ENCODE measurements at regions not wholly inside any gene's neighbourhood (a gene's known extent, or its start where the extent isn't known, plus 50 kb on each side); places are given as distances from the start of the nearest gene placed in this dataset.

- Histone ChIP-seq H3K27ac (ENCODE audit: low read length) (no peak overlapping the region), H3K36me3 (ENCODE audit: control insufficient read depth in 1 of 2, insufficient read depth in 2 of 2, low read length in 2 of 2) (no peaks in the 10 kb centered on the region), H3K9me3 (ENCODE audit: control insufficient read depth in 1 of 2, low read length in 2 of 2) (peaks cover 0 to 2% of the 10 kb centered on the region in 2 donors), H3K4me1 (ENCODE audit: control insufficient read depth in 1 of 2, insufficient read depth in 2 of 2, low read length in 2 of 2) (no peaks in the 10 kb centered on the region), H3K4me3 (ENCODE audit: low read depth in 1 of 2, low read length in 2 of 2) (no peak overlapping the region), H3K27me3 (ENCODE audit: low read depth, low read length) (no peaks in the 10 kb centered on the region)
Observed at GRCh38 chr3:152695840-152696239, 139.1 kb upstream of the P2RY1 start.

DNA sequence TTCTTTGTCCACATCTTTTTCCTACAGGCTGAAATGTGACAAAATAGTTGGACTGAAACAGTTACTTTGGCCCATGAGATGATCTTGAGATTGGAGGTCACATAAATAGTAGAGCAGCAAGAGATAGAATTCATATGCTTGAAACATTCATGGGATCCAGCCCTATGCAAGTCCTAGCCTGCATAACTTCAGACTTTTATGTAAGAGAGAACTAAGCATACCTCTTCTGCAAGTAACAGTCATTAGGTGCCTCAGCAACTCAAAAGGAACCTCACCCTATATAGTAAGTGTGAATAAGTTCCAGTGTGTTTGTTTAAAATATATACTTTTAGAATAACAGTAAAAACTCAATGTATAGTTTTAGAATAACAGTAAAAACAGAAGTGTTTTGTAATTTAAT is 138.0 kb upstream of the P2RY1 start:
- Histone ChIP-seq H3K4me1 (ENCODE audit: control insufficient read depth in 1 of 2, insufficient read depth in 2 of 2, low read length in 2 of 2) (no peaks in the 10 kb centered on the region), H3K9me3 (ENCODE audit: control insufficient read depth in 1 of 2, low read length in 2 of 2) (peaks cover 0 to 2% of the 10 kb centered on the region in 2 donors), H3K27me3 (ENCODE audit: low read depth, low read length) (no peaks in the 10 kb centered on the region), H3K4me3 (ENCODE audit: low read depth in 1 of 2, low read length in 2 of 2) (no peak overlapping the region), H3K27ac (ENCODE audit: low read length) (no peak overlapping the region), H3K36me3 (ENCODE audit: control insufficient read depth in 1 of 2, insufficient read depth in 2 of 2, low read length in 2 of 2) (no peaks in the 10 kb centered on the region)

DNA sequence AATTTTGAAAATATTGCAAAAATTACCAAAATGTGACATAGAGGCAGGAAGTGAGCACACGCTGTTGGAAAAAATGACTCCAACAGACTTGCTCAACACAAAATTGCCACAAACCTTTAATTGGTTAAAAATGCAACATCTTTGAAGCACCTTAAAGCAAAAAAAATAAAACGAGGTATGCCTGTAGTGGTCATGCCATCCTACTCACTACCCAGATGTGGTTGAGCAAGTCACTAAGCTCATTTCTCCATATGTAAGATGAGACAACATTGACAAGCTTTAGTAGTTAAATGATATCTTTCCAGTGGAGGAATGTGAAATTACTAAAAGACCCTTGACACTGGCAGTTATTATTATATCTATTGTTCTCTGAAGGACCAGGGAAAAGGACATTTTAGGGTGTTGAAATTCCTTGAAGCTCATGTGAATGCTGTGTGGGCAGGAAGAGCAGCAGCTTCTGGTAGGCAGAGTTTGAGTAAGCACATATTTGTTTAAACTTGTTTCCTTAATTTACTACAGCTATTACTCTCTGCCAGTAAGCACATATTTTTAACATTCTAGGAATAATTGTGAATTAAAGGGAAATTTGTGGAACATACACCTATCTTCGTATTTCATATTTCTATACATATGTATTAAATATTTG is 131.6 kb upstream of the P2RY1 start:
- no peak overlapping the region for H3K27ac ChIP-seq (ENCODE audit: low read length)
- H3K4me1 ChIP-seq (ENCODE audit: control insufficient read depth in 1 of 2, insufficient read depth in 2 of 2, low read length in 2 of 2): no peaks in the 10 kb centered on the region
- no peaks in the 10 kb centered on the region for H3K27me3 ChIP-seq (ENCODE audit: low read depth, low read length)

DNA sequence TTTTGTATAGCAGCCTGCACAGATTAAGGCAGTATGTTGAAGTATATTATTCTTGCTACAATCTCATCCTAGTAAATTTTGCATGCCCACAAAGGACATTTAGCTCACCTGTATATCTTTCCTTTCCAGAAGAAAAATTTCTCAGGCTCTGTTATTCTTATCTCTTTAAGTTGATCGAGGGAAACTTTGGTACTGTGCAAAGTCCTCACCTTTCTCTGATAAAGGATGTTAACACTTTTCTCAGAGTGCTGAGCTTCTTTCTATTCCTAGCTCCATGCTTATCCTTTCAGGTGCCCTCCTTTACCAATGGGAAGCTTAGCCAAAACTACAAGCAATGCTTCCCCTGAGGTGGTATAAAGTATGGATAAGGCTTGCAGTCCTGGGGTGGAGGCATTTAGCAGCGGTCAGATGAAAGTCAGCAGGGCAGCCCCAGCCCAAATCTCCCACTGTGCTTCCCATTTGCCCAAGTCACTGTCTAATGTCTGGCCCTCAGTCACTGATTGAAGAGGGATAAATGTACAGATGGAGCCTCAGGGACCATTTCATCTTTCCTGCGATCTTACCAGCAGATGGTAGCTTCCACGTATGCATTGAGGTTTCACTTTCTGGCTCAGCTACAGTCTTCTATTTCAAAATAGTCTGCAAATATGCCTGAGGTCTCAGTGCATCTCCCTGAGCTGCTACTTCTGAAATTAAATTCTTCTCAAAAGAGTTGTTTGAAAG is 127.8 kb upstream of the P2RY1 start:
- Histone ChIP-seq H3K27me3 (ENCODE audit: low read depth, low read length) (no peaks in the 10 kb centered on the region), H3K4me3 (ENCODE audit: low read depth in 1 of 2, low read length in 2 of 2) (no peak overlapping the region), H3K27ac (ENCODE audit: low read length) (no peak overlapping the region), H3K9me3 (ENCODE audit: control insufficient read depth in 1 of 2, low read length in 2 of 2) (no peaks in the 10 kb centered on the region), H3K36me3 (ENCODE audit: control insufficient read depth in 1 of 2, insufficient read depth in 2 of 2, low read length in 2 of 2) (no peaks in the 10 kb centered on the region), H3K4me1 (ENCODE audit: control insufficient read depth in 1 of 2, insufficient read depth in 2 of 2, low read length in 2 of 2) (no peaks in the 10 kb centered on the region)

More for the DNA sequence above, 131.6 kb upstream of the P2RY1 start:
- Histone ChIP-seq H3K9me3 (ENCODE audit: control insufficient read depth in 1 of 2, low read length in 2 of 2) (no peaks in the 10 kb centered on the region), H3K36me3 (ENCODE audit: control insufficient read depth in 1 of 2, insufficient read depth in 2 of 2, low read length in 2 of 2) (no peaks in the 10 kb centered on the region), H3K4me3 (ENCODE audit: low read depth in 1 of 2, low read length in 2 of 2) (no peak overlapping the region)

GRCh38 chr3:152709659-152710058 is 125.3 kb upstream of the P2RY1 start:
- H3K27me3 ChIP-seq (ENCODE audit: low read depth, low read length): no peaks in the 10 kb centered on the region
- H3K4me3 ChIP-seq (ENCODE audit: low read depth in 1 of 2, low read length in 2 of 2): no peak overlapping the region

GRCh38 chr3:152710549-152710948 is 124.4 kb upstream of the P2RY1 start:
- H3K27me3 ChIP-seq (ENCODE audit: low read depth, low read length): no peaks in the 10 kb centered on the region

More at GRCh38 chr3:152709659-152710058, 125.3 kb upstream of the P2RY1 start:
- no peak overlapping the region for H3K27ac ChIP-seq (ENCODE audit: low read length)
- no peaks in the 10 kb centered on the region for H3K4me1 ChIP-seq (ENCODE audit: control insufficient read depth in 1 of 2, insufficient read depth in 2 of 2, low read length in 2 of 2)
- no peaks in the 10 kb centered on the region for H3K36me3 ChIP-seq (ENCODE audit: control insufficient read depth in 1 of 2, insufficient read depth in 2 of 2, low read length in 2 of 2)
- no peaks in the 10 kb centered on the region for H3K9me3 ChIP-seq (ENCODE audit: control insufficient read depth in 1 of 2, low read length in 2 of 2)

GRCh38 chr3:152713989-152714388 is 120.9 kb upstream of the P2RY1 start:
- H3K36me3 ChIP-seq (ENCODE audit: control insufficient read depth in 1 of 2, insufficient read depth in 2 of 2, low read length in 2 of 2): no peaks in the 10 kb centered on the region
- H3K4me1 ChIP-seq (ENCODE audit: control insufficient read depth in 1 of 2, insufficient read depth in 2 of 2, low read length in 2 of 2): no peaks in the 10 kb centered on the region
- no peak overlapping the region for H3K27ac ChIP-seq (ENCODE audit: low read length)
- no peak overlapping the region for H3K4me3 ChIP-seq (ENCODE audit: low read depth in 1 of 2, low read length in 2 of 2)
- no peaks in the 10 kb centered on the region for H3K9me3 ChIP-seq (ENCODE audit: control insufficient read depth in 1 of 2, low read length in 2 of 2)
- no peaks in the 10 kb centered on the region for H3K27me3 ChIP-seq (ENCODE audit: low read depth, low read length)

More at GRCh38 chr3:152710549-152710948, 124.4 kb upstream of the P2RY1 start:
- Histone ChIP-seq H3K36me3 (ENCODE audit: control insufficient read depth in 1 of 2, insufficient read depth in 2 of 2, low read length in 2 of 2) (no peaks in the 10 kb centered on the region), H3K4me1 (ENCODE audit: control insufficient read depth in 1 of 2, insufficient read depth in 2 of 2, low read length in 2 of 2) (no peaks in the 10 kb centered on the region), H3K4me3 (ENCODE audit: low read depth in 1 of 2, low read length in 2 of 2) (no peak overlapping the region), H3K9me3 (ENCODE audit: control insufficient read depth in 1 of 2, low read length in 2 of 2) (no peaks in the 10 kb centered on the region), H3K27ac (ENCODE audit: low read length) (no peak overlapping the region)

DNA sequence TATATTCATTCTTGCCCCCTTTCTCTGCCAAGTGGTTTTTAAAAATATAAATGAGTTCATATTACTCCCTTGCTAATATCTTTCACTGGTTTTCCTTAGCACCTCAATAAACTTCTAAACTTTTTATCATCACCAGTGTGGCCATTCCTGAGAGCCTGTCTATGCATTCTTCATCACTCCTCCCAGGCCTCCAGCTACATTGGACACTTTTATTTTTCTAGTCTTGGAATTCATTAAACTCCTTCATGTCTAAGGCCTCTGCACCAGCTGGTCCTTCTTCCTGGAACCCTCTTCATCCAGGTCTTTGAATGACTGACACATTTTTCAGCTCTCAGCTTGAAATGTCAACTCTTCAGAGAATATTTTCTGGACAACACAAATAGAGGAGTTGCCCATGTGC is 120.4 kb upstream of the P2RY1 start:
- Histone ChIP-seq H3K36me3 (ENCODE audit: control insufficient read depth in 1 of 2, insufficient read depth in 2 of 2, low read length in 2 of 2) (no peaks in the 10 kb centered on the region), H3K9me3 (ENCODE audit: control insufficient read depth in 1 of 2, low read length in 2 of 2) (no peaks in the 10 kb centered on the region), H3K27me3 (ENCODE audit: low read depth, low read length) (no peaks in the 10 kb centered on the region), H3K4me3 (ENCODE audit: low read depth in 1 of 2, low read length in 2 of 2) (no peak overlapping the region), H3K27ac (ENCODE audit: low read length) (no peak overlapping the region), H3K4me1 (ENCODE audit: control insufficient read depth in 1 of 2, insufficient read depth in 2 of 2, low read length in 2 of 2) (no peaks in the 10 kb centered on the region)

GRCh38 chr3:152717252-152717651 is 117.7 kb upstream of the P2RY1 start:
- Histone ChIP-seq H3K9me3 (ENCODE audit: control insufficient read depth in 1 of 2, low read length in 2 of 2) (peaks cover 0 to 6% of the 10 kb centered on the region in 2 donors), H3K4me1 (ENCODE audit: control insufficient read depth in 1 of 2, insufficient read depth in 2 of 2, low read length in 2 of 2) (no peaks in the 10 kb centered on the region), H3K4me3 (ENCODE audit: low read depth in 1 of 2, low read length in 2 of 2) (no peak overlapping the region), H3K36me3 (ENCODE audit: control insufficient read depth in 1 of 2, insufficient read depth in 2 of 2, low read length in 2 of 2) (no peaks in the 10 kb centered on the region), H3K27ac (ENCODE audit: low read length) (no peak overlapping the region), H3K27me3 (ENCODE audit: low read depth, low read length) (no peaks in the 10 kb centered on the region)

DNA sequence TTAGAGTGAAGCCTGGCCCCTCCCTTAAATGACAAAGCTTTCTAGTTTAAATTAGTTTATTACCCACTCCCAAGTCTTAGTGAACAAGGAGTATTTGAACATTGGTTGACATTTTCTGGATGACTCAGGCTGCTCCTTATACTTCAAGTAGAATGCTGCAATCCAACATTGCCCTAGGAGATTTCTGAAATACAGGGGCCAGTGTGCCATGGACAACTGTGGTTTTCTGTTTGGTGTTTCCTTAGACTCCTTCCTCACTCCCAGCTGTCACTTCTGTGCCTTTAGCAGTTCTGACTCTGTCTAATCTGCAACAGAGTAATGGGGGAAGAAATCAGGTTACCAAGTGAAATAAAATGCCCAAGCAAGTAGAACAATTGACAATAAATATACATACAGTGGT is 116.1 kb upstream of the P2RY1 start:
- no peaks in the 10 kb centered on the region for H3K27me3 ChIP-seq (ENCODE audit: low read depth, low read length)
- H3K4me3 ChIP-seq (ENCODE audit: low read depth in 1 of 2, low read length in 2 of 2): no peak overlapping the region
- no peaks in the 10 kb centered on the region for H3K4me1 ChIP-seq (ENCODE audit: control insufficient read depth in 1 of 2, insufficient read depth in 2 of 2, low read length in 2 of 2)
- peaks cover 0 to 8% of the 10 kb centered on the region in 2 donors for H3K9me3 ChIP-seq (ENCODE audit: control insufficient read depth in 1 of 2, low read length in 2 of 2)
- H3K27ac ChIP-seq (ENCODE audit: low read length): no peak overlapping the region
- no peaks in the 10 kb centered on the region for H3K36me3 ChIP-seq (ENCODE audit: control insufficient read depth in 1 of 2, insufficient read depth in 2 of 2, low read length in 2 of 2)

- no peaks in the 10 kb centered on the region for H3K36me3 ChIP-seq (ENCODE audit: control insufficient read depth in 1 of 2, insufficient read depth in 2 of 2, low read length in 2 of 2)
- H3K27me3 ChIP-seq (ENCODE audit: low read depth, low read length): no peaks in the 10 kb centered on the region
- H3K27ac ChIP-seq (ENCODE audit: low read length): no peak overlapping the region
- H3K9me3 ChIP-seq (ENCODE audit: control insufficient read depth in 1 of 2, low read length in 2 of 2): peaks cover 0 to 8% of the 10 kb centered on the region in 2 donors
- H3K4me3 ChIP-seq (ENCODE audit: low read depth in 1 of 2, low read length in 2 of 2): no peak overlapping the region
- no peaks in the 10 kb centered on the region for H3K4me1 ChIP-seq (ENCODE audit: control insufficient read depth in 1 of 2, insufficient read depth in 2 of 2, low read length in 2 of 2)
Observed at GRCh38 chr3:152719264-152719663, 115.7 kb upstream of the P2RY1 start.

All from muscle layer of duodenum (tissue), 2 donors.